HFF-Myc (cell line): ENCODE measurements at regions not wholly inside any gene's neighbourhood (a gene's known extent, or its start where the extent isn't known, plus 50 kb on each side); places are given as distances from the start of the nearest gene placed in this dataset.

ENCODE experiments used
- DNase-seq: peaks from one replicate; pipeline ENCODE4 v3.0.0-alpha.2; 2011; ENCODE audit warnings: low read depth; ENCODE audit errors: extremely low read depth
- H3K4me3 ChIP-seq: replicated peaks from 2 replicates; pipeline ENCODE4 v1.5.1; 2011; ENCODE audit warnings: low read depth, mild to moderate bottlenecking, control low read depth, low read length
- CTCF ChIP-seq: IDR thresholded peaks from 2 replicates; pipeline ENCODE4 v1.5.1; 2012; ENCODE audit warnings: mild to moderate bottlenecking, low read depth, low read length, control low read depth; ENCODE audit errors: missing control alignments

DNA sequence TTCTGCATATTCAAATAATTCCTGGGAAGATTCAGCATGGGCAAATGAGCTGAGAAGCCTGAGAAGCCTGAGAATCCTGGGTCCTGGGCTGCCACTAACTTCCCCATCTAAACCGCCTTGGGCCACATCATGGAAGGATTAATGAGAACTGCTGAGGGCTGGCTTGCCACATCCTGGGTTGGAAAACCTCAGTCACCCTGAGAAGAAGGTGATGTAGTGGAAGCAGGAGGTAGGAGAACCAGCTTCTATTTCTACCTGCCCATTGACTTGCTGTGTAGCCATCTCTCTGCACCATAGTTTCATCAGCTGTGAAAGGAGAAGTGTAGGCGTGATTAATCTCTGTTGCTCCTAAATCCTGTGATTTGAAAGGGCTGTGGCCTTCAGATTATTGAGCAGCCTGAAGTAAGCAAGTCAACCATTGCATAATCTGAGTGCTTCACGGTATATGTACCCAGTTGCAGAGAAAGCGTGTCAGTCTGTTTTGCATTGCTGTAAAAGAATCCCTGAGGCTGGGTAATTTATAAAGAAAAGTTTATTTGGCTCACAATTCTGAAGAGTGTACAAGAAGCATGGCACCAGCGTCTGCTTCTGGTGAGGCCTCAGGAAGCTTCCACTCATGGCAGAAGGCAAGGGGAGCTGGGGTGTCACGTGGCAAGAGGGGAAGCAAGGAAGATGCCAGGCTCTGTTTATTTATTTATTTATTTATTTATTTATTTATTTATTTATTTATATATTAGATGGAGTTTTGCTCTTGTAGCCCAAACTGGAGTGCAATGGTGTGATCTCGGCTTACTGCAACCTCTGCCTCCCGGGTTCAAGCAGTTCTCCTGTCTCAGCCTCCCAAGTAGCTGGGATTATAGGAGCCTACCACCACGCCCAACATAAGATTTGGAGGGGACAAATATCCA lies 140.9 kb upstream of the ATP6AP2 start:
- no peak overlapping the region for H3K4me3 ChIP-seq
- no peak for DNase-seq
- TF ChIP-seq CTCF = no peak

DNA sequence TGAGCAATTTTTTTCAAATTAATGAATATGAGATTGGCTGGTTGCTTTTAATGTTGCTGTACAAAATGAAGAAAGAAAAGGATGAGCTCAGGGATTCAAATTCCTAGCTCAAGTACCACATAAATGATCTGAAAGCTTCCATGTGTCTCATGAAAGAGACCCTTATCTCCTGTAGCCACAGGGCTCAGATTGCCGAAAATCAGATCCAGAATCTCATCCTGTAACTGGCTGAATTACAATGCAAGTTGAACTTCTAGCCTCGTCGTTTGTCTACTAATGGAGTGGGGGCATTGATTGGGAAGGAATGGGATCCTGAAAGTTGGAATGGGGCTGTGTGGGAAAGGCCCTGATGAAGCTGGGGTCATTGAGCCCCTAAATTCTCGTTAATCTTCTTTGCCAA lies 143.4 kb upstream of the ATP6AP2 start:
- TF ChIP-seq CTCF = no peak
- DNase-seq = no peak
- H3K4me3 ChIP-seq = no peak overlapping the region

DNA sequence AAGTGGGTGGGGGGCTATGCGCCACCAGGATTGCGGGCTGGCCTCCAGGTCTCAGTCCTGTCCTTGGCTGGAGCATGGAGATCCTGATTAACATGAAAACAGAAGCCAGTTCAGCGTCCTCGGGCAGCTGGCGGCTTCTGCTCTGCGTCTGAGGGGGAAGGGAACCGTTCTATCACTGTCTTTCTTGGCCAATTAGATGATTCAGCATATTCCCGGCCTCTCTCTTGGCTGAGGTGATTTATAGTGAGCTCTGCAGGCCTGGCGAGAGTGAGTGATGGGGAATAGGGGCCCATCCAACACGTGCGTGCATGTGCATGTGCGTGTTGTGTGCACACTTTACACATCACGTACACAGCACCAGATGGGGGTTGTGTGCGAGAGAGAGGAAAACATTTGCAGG lies 145.8 kb upstream of the ATP6AP2 start:
- TF ChIP-seq CTCF = no peak
- no peak overlapping the region for H3K4me3 ChIP-seq
- DNase-seq = peak; percentile 12

GRCh38 chrX:40434443-40434842 lies 146.3 kb upstream of the ATP6AP2 start:
- no peak overlapping the region for H3K4me3 ChIP-seq
- TF ChIP-seq CTCF = no peak
- DNase-seq = no peak

- TF ChIP-seq CTCF = no peak
- no peak overlapping the region for H3K4me3 ChIP-seq
- no peak for DNase-seq
These were observed 147.6 kb upstream of the ATP6AP2 start for GRCh38 chrX:40433160-40433559.

DNA sequence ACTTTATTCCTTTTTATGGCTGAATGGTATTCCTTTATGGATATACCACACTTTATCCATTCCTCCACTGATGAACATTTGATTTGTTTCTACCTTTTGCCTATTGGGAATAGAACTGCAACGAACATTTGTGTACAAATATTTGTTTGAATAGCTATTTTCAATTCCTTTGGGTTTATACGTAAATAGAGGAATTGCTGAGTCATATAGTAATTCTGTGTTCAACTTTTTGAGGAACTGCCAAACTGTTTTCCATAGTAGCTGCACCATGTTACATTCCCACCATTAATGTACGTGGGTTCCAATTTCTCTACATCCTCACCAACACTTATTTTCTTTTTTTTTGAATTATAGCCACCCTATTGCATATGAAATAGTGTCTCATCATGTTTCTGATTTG lies 156.5 kb upstream of the ATP6AP2 start:
- TF ChIP-seq CTCF = no peak
- no peak for DNase-seq
- H3K4me3 ChIP-seq = no peak overlapping the region
